Hindlimb muscle (tissue), 1 donor: ENCODE measurements at regions not wholly inside any gene's neighbourhood (a gene's known extent, or its start where the extent isn't known, plus 50 kb on each side); places are given as distances from the start of the nearest gene placed in this dataset.
"Not testable (repeated sequence)": the region's sequence is repeated elsewhere in the genome, so short reads cannot be mapped to it uniquely, and the experiment has no call there.

Source experiments
- DNase-seq: peaks from one replicate; pipeline ENCODE4 v3.0.0-alpha.2; 2013

- no peak for DNase-seq
Observed at GRCh38 chr12:70070494-70071007, 172.7 kb upstream of the CNOT2 start.

GRCh38 chr12:70074510-70074909 lies 168.7 kb upstream of the CNOT2 start:
- DNase-seq, result no peak

- DNase-seq, result no peak
Observed at GRCh38 chr12:70077441-70077840, 165.8 kb upstream of the CNOT2 start.

- no peak for DNase-seq
Observed at GRCh38 chr12:70078161-70078560, 165.1 kb upstream of the CNOT2 start.

GRCh38 chr12:70080566-70080965 lies 162.7 kb upstream of the CNOT2 start:
- no peak for DNase-seq

- DNase-seq, result no peak
Observed at GRCh38 chr12:70082997-70083676, 160.1 kb upstream of the CNOT2 start.

GRCh38 chr12:70083677-70084020 lies 159.6 kb upstream of the CNOT2 start:
- no peak for DNase-seq

GRCh38 chr12:70086372-70086771 lies 156.9 kb upstream of the CNOT2 start:
- not testable (repeated sequence) for DNase-seq

- DNase-seq, result no peak
Observed at GRCh38 chr12:70091021-70091521, 152.2 kb upstream of the CNOT2 start.

GRCh38 chr12:70094467-70094866 lies 148.8 kb upstream of the CNOT2 start:
- peak; percentile 40 for DNase-seq

- DNase-seq, result no peak
Observed at GRCh38 chr12:70096759-70097410, 146.3 kb upstream of the CNOT2 start.

GRCh38 chr12:70101064-70101463 lies 142.2 kb upstream of the CNOT2 start:
- DNase-seq, result no peak

GRCh38 chr12:70106347-70106746 lies 136.9 kb upstream of the CNOT2 start:
- no peak for DNase-seq

- DNase-seq, result no peak
Observed at GRCh38 chr12:70110085-70110484, 133.1 kb upstream of the CNOT2 start.

GRCh38 chr12:70117670-70118069 lies 125.6 kb upstream of the CNOT2 start:
- no peak for DNase-seq

GRCh38 chr12:70120970-70121369 lies 122.3 kb upstream of the CNOT2 start:
- DNase-seq, result no peak

GRCh38 chr12:70121562-70121961 lies 121.7 kb upstream of the CNOT2 start:
- no peak for DNase-seq

GRCh38 chr12:70122804-70123203 lies 120.4 kb upstream of the CNOT2 start:
- DNase-seq, result no peak

GRCh38 chr12:70149013-70149412 lies 94.2 kb upstream of the CNOT2 start:
- no peak for DNase-seq

- DNase-seq, result no peak
Observed at GRCh38 chr12:70149665-70150064, 93.6 kb upstream of the CNOT2 start.

GRCh38 chr12:70150230-70150629 lies 93.0 kb upstream of the CNOT2 start:
- DNase-seq, result no peak

GRCh38 chr12:70151993-70152392 lies 91.2 kb upstream of the CNOT2 start:
- DNase-seq, result no peak

GRCh38 chr12:70154087-70154638 lies 89.1 kb upstream of the CNOT2 start:
- DNase-seq, result no peak
